IPS-NIHi11 (cell line): ENCODE measurements at regions not wholly inside any gene's neighbourhood (a gene's known extent, or its start where the extent isn't known, plus 50 kb on each side); places are given as distances from the start of the nearest gene placed in this dataset.
A peak's percentile ranks its signal among the peaks of the same experiment; 100 is the strongest.
"Not testable (repeated sequence)": the region's sequence is repeated elsewhere in the genome, so short reads cannot be mapped to it uniquely, and the experiment has no call there.

Experiments used
- DNase-seq: peaks from one replicate; pipeline ENCODE4 v3.0.0; 2012; ENCODE audit warnings: mixed read lengths, low spot score

DNA sequence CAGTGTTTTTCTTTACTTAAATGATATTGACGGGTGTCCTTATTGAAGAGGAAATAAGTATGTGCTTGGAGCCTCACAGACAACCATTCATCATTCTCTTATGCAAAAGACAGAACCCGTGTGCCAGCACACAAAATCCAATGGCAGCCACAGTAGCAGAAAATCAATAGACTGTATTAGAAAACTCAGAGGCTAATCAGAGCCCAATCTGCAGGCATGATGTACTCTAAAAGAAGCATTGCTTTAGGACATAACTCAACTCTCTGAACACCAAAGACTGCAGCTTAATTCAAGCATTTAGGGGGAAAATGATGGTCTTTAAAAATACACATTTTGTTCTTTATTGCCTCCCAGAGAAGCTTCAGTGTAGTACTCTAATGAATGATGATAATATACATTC lies 476.9 kb downstream of the PDHA2 start:
- no peak for DNase-seq

DNA sequence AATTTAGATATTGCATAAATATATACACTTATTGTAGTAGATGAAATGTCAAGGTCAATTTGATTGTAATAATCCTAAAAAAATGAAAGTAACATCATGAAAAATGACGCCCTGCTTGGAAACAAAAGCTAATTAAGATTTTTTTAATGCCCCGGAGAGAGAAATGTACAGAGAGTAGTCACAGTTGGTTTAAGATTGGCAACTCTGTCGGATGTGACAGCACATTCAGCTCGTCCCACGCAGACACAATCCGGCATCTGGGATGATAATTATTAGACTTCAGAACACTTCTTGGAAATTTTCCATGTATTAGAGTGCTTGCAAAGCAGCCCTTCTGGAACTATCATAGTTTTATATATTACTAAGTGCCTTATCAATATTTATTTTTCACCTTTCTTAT lies 478.0 kb downstream of the PDHA2 start:
- no peak for DNase-seq

DNA sequence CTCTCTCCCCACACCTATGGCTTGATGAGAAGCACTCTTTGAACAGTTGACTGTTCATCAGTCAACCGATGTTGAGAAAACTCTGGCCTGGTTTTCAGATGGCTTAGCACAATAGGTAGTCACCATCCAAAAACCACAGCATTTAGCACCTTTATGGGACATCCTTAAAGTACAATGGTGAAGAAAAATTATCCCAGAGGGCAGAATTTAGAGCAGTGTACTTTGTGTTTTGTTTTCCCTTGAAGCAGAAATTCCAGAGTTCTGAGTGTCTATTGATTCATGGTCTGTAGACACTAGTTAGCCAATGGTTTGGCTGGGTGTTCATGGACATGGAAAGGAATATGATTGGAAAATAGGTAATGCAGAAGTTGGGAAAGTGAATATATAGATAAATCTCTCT lies 487.0 kb downstream of the PDHA2 start:
- no peak for DNase-seq

DNA sequence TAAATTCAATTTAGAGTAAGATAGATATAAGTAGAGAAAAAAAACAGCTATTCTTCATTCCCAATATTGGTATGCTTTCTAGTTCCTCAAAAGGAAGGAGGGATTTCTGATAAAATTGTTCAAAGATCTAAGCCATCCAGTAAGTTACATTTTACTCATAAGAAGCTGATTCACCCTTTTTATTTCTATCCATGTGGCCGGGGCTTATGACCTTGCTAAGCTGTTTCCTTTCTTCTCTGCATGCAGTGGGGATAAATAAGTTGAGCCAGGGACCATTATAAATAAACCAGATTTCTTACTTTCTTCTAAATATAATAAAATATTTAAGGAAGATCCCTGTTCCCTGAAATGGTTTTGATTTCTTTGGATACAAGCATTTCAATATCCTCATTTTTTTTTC lies 502.3 kb downstream of the PDHA2 start:
- no peak for DNase-seq

DNA sequence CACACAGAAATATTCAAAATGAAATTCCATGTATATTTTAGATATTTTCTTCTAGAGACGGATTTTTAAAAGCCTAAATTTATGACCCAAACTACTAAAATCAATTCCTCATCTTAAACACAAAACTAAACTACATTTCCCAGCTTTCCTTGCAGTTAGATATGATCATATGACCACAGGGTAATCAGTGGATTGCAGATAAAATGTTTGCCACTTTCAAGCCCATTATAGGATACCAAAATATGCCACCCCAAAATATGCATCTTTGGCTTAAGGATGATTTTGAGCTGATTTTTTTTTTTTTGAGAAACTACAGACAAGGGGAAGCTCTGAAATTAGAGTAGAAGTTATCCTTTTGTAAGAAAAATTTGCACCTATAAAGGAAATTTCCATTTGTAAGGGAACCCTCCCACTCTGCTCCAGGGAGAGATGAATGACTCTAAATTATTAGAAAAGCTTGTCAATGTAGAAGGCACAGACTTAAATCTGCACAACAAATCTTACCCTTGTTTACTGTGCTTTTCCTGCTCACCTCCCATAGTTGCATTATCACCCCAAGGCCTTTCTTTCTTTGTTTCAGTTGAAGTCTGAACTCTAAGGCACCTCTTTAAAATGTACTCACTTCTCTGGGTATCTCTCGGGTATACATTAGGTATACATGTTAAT lies 503.0 kb downstream of the PDHA2 start:
- DNase-seq = no peak

DNA sequence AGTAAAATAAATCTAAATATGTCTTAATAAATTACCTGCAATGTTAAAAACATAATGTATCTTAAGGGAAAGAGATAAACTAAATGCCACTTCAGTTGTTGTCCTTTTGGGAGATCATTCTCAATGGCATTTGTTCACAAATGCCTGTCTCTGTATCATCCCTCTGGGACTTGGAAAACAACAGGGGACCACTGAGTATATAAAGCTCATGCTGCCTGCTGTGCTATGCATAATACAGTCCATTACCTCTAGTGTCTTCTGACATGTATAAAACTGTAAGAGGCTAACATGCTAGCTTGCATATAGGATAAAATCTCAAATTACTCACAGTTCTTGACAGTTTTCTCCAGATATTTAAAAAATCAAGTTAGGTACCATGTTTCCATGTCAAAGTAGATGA lies 503.9 kb downstream of the PDHA2 start:
- no peak for DNase-seq

DNA sequence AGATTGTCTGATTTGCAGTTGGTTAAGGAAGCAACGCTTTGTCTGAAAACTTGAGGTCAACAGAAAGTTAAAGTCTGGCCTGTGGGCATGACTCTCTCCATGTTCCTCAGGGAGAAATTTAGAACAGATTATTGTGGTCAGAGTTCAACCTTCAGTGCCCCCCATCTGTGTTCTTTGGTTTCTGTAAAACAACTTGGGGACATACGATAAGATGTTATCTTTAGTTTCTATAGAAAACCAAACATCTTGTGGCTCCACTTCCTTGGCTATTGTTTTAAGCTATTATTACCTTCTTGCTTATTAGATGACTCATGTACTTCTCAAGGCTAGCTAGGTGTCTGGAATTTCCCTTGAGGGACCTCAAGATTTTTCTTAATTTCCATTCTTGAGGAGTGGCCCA lies 507.7 kb downstream of the PDHA2 start:
- no peak for DNase-seq

DNA sequence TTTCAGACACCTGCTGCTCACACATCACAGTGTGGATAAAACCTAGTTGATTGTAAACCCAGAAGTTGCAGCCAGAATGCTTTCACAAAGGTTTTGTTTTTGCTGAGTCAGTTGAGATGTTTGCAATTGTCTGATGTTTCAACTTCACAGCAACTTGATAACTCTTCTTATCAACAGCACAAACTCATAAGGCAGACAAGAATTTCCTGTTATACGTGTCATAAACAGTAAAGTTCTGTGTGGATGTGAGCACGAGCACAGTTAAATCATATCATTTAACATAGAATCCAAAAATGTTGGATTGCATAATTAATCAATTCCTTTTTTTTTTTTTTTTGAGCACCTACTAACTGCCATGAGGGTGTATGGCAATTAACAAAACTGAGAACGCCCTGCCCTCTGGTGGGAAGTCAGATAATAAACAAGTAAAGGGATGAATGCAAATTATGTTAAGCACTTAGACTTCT lies 512.2 kb downstream of the PDHA2 start:
- DNase-seq = peak; percentile 39

DNA sequence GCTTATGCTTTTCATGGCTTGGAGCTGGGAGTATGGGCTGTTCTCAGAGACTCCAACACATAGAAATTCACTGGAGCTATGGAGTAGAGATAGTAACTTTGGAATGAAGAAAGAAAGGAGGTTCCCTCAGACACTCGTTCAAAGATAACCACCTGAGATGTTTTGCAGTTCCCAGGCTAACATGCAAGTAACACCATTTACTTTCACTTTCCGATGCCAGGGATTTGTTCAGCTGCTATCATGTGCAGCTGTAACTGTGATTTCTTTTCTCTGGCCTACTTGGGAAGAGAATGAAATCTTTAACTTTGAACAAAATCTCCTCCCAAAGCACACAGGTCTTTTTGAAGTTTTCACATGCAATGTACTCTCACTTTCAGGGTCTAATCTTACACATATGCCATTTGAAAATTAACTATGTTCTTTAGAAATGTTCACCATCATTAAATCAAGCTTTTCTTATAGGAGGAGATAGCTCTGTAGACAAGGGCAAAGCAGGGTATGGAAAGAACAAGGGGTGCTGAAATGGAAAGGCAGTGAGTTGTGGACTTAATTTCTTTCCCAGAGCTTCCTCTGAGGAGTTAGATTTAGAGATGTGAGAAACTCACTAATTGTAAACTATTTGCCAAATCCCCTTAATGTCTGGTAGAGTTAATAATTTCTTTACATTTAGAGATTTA lies 514.3 kb downstream of the PDHA2 start:
- no peak for DNase-seq

DNA sequence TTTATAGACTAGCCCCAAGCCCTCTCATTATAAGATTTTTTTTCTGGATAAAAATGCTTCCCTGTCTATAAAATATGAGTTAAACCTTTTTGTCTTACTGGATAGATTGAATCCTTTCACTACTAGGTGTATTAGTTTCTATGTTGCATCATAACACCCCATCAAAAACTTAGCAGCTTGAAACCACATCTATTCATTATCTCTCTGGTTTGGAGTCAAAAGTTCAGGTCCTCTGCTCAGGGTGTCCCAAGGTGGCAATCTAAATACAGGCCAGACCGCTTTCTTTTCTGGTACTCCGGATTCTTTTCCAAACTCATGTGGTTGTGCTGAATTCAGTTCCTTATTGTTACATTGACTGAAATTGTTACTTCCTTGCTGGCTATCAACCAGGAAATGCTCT lies 515.5 kb downstream of the PDHA2 start:
- DNase-seq = no peak

DNA sequence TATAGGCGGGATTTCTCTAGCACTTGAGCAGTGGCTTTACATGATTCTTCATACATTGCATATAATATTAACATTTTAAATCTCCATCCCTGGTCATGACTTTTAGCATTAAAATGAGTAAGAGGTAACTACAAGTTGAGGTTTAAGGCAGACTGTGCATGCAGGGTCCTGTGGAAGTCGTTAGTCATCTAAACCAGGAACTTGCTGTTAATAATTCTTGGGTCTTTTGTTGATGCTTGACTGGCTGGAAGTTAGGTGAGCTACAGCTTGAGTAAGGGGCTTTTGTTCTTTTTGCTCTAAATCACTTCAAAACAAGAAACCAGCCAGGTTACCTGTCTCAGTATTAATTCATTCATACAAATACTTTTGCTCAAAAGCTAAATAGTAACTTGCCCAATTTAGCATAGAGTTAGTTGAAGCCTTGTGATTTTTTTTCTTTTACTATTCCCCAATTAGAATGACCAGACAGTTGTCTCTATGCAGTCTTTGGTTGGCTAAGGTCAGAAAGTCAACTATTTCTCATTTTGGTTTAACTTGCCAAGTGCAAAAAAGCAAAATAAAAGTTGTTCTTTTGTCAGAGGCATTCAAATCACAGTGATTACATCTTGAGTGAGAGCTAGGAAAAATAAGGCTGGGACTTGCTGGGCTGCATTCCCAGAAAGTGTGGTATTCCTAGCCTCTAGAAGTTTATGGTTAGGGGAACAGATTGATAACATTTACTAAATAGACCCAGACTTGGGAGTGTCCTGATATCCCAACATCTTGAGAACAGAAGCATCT lies 516.9 kb downstream of the PDHA2 start:
- DNase-seq = no peak

DNA sequence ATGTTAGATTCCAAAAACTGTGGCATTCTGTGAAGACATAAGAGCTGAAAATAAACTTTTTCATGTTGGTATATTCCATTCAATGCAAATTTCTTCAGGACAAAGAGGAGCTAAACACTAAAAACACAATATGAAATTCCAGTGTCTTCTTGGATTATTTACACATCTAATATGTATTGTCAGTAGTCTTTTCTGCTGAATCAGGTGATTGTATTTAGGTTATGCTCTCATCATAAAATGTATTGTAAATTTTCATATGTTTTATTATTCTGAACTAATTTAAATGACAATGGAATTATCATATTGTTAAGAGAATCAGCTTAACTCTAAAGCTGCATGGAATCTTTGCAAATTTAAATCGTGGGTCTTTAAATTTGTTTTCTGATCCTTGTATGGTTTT lies 526.7 kb downstream of the PDHA2 start:
- no peak for DNase-seq

DNA sequence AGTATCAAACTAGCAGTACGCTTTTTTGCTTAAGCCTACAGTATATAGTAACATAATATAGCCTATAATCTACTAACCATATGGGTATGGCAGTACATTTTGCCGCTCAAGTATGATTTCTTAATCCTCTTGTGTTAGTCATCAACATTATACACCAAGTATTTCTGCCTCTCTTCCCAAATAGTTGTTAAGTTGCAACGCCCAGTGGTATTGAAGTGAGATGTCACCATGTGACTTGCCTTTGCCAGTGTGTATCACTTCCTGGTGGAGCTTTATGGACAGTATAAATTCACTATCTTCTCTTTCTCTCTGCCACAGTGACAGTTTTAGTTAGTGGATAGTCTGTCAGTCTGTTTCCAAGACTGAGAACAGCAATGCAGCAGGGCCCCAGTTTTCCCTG lies 535.5 kb downstream of the PDHA2 start:
- DNase-seq = no peak

DNA sequence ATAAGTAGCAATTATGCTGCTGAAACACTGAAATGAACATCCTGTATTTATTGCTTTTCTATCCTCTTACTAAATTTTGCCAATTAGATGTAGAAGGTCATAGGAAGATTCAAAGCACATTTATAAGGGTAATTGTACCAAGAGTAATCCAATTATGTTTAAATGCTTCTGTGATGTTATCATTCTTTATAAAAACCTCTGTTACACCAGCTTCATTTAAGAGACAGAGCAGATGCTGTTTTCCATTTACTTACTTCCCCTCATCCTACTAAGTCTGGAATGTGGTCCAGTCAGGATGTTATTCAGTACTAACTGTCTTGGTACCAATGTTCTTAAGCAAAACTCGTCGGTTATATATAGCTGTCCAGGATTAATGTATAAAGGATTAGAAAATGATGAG lies 539.6 kb downstream of the PDHA2 start:
- no peak for DNase-seq

DNA sequence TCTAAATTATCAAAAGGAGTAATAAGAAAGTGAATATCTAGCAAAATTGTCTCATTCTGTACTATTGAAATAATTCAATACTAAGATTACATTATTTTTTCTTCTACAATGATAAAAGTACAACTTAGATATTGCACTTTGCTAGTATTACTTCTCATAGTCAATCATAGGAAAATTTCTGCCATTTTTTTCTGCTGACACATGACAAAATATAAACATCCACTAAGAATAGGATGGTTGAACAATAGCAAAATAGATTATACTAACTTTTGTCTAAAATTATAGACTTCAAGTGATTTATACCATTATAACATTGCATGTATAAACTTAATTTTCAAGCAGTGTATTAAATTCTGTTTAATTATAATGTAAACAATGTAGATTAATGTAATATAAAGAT lies 540.2 kb downstream of the PDHA2 start:
- no peak for DNase-seq

DNA sequence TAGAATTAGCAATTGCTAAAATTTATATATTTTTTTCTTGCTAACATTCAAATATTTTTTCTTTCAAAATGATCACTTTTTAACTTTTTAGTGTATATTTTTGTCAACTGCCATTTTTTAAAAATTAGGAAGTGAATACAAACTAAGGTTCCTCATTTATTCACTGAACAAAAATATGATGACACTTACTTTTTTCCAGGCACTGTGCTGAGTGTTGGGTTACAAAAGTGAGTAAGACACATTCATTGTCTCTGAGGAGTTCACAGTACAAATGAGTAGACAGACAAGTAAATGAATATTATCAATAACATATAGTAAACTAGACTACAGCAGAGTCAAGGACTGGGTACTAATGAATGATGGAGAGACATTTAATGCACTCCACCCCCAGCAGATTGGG lies 543.5 kb downstream of the PDHA2 start:
- no peak for DNase-seq

DNA sequence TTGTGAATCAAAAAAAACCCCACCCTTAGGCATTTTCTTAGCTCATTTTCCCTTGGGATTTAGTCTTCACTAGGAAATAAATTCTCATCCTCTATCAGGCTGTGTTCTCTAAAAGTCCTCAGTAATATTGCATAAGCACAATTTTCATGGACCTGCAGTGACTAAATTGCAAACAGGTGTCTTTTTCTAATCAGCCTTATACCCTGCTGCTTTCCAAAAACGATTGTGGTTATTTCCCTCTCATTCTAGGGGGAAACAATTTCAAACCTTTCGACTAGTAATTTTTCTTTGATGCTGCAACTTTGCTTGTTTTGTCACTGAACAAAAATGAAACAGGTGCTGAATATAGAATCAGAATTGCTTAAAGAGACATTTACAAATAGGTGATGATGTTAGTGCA lies 549.9 kb downstream of the PDHA2 start:
- DNase-seq = no peak

DNA sequence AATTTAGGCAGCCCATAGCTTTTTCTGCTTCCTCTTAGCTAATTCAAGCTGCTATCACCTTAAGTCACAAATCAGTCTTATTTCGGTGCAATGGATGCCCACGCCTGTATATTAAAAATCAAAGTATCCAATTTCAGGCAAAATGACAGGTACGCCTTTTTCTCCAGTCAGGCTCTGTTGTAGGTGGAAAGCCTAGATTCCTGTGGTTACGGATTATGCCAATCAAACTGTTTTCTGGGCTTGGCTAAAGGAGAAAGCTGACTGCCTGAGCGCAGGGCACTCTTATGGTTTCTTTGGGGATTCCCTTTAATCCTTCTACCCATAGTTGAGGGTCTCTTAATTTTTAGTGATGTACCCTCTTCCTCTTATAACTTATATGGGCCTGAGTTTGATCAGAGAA lies 550.5 kb downstream of the PDHA2 start:
- peak; percentile 38 for DNase-seq

DNA sequence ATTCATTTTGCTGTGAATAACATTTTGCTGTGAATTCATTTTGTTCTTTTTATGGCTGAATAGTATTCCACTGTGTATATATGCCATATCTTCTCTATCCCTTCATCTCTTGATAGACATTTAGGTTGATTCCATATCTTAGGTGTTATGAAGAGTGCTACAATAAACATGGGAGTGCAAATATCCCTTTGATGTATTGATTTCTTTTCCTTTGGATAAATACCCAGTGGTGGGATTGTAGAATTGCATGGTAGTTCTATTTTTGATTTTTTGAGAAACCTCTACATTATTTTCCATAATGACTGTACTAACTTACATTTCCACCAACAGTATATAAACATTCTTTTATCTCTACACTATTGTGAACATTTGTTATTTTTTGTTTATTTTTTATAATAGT lies 555.9 kb downstream of the PDHA2 start:
- DNase-seq = no peak

DNA sequence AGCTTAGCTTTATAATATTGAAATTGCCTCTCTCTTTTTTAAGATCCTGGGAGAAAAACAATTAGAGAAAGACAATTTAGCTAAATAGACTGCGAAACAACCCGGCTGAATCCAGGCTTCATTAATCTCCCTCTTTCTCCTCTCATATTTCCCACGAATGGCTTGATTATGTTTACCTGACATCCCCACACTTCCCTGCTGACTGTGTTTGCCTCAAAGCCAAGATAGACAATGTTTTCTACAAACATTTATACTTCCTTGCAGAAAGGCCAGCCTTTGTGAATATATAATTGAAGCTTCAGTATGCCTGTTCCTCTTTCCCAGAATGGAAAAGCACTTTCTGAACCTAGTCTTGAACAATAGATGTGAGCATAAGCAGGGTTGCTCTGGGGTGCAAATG lies 566.8 kb downstream of the PDHA2 start:
- DNase-seq = no peak

DNA sequence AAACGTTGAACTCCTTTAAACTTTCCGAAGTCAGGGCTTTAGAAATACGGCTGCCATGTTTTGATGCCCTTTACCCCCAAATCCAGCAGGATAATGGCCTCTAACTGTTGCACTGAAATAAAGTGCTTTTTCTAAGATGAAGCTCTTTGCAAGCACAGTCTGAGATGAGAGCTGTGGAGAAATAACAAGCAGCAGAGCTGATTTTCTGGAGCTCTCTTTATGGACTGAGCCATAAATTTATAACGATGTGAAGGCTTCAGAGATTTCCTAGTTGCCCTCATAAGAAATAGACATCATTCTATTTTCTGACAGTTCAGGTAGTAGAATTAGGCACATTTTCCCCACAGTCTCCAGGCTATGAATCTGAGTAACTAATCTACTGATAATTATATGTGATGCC lies 567.3 kb downstream of the PDHA2 start:
- no peak for DNase-seq

DNA sequence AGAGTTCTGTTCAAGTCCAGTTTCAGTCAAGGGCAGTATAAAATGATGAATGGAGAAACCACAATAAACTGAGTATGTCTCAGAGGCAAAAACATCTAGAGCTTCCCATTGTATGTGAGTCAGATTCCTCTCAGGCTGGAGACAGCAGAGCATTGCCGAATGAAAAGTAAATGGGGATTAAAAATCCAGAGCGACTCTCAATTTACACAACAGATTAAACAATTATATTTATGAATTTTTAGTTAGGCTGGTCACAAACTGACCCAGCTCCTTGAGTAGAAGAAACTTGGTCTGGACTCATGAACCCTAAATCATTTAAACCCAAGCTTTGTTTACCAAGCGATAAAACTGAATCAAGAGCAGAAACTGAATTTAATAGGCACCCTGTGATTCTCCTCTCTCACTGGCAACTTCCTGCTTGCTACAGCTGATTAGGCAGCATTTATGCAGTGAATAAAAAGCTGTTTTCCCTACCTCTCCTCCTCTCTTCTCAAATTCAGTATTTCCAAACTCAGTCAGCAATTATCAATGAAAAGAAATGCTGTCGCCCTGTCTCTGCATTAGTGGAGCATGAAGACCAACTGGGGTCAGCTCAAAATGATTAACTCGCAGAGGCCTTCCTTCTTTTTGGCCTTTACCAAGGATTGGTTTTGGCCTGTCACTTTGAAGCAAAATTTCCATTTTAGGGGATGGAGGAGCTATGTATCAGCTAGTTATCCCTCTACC lies 568.0 kb downstream of the PDHA2 start:
- DNase-seq = peak; percentile 6

DNA sequence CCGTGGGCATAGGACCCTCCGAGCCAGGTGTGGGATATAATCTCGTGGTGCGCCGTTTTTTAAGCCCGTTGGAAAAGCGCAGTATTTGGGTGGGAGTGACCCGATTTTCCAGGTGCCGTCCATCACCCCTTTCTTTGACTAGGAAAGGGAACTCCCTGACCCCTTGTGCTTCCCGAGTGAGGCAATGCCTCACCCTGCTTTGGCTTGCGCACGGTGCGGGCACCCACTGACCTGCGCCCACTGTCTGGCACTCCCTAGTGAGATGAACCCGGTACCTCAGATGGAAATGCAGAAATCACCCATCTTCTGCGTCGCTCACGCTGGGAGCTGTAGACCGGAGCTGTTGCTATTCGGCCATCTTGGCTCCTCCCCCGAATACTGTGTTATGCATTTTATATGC lies 575.0 kb downstream of the PDHA2 start:
- not testable (repeated sequence) for DNase-seq
